Activated naive CD8-positive, alpha-beta T cell treated with anti-CD3 and anti-CD28 coated beads, Interleukin-2, amount 50 U/mL, for 24 hours (primary cell): ENCODE measurements at regions not wholly inside any gene's neighbourhood (a gene's known extent, or its start where the extent isn't known, plus 50 kb on each side); places are given as distances from the start of the nearest gene placed in this dataset.

ENCODE experiments used
- ATAC-seq: fragments of 150-1000 bp; cut with Tn5 transposase; one replicate; pipeline ENCODE4 v1.10.0; 2021
- DNase-seq: peaks from one replicate; pipeline ENCODE4 v3.0.0; 2021
- H3K27ac Mint-ChIP-seq: one replicate; pipeline ENCODE4 v1.8.0; 2021; ENCODE audit warnings: mild to moderate bottlenecking, mixed read lengths
- H3K27me3 Mint-ChIP-seq: one replicate; pipeline ENCODE4 v1.8.0; 2021; ENCODE audit warnings: mixed read lengths
- H3K36me3 Mint-ChIP-seq: one replicate; pipeline ENCODE4 v1.8.0; 2021; ENCODE audit warnings: low read depth, mixed read lengths
- H3K4me1 Mint-ChIP-seq: one replicate; pipeline ENCODE4 v1.8.0; 2021; ENCODE audit warnings: mixed read lengths
- H3K4me3 Mint-ChIP-seq: one replicate; pipeline ENCODE4 v1.8.0; 2021; ENCODE audit warnings: mild to moderate bottlenecking, moderate library complexity, mixed read lengths
- H3K9me3 Mint-ChIP-seq: one replicate; pipeline ENCODE4 v1.8.0; 2021; ENCODE audit warnings: mixed read lengths

GRCh38 chr12:23210573-23210972, 585.6 kb downstream of the ETNK1 start:
- H3K4me1 Mint-ChIP-seq, result no peaks in the 10 kb centered on the region
- no peak for ATAC-seq
- H3K36me3 Mint-ChIP-seq, result no peaks in the 10 kb centered on the region
- no peak overlapping the region for H3K4me3 Mint-ChIP-seq
- no peaks in the 10 kb centered on the region for H3K27me3 Mint-ChIP-seq
- no peak overlapping the region for H3K27ac Mint-ChIP-seq
- DNase-seq, result no peak
- peaks cover 9% of the 10 kb centered on the region for H3K9me3 Mint-ChIP-seq

DNA sequence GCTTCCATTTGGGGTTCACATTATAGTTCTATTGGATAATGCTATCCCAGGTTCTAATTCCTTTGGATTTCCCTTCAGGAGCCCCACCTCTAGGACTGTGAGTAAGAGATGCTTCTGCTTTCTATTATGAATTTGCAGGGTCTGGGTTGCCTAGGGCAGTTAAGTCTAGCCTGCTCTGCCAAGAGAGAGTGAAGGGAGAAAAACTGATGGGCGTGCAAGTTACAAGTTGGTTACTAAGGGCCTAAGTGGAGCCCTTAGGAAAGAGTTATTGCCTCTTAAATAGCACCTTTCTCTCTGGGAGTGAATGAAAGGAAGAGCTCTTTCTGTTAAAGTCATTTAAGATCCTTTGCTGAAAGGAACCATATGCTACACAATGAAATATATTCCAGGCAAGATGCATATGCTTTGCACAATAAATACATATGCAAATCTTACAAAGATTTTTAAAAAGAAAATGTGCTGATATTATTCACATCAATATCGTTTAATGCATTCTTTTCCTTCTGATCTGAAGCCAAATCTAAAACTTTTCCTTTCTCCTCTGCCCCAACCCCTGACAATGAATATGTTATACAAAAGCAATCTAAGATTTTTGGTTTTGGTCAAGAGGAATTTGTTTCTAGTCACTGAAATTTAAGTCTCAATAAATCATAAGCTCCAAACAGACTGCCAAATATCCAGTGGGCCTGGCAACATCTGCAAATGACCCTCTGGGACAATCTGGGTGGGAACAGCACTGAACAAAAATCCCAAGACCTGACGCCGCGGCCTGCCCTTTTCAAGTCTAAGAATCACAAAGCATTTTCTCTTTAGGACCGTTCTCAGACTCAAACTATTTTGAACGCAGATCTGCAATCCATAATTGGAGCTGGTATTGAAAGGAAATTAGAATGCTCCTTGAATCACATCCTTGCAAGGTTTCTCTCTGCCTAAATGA, 586.7 kb downstream of the ETNK1 start:
- Mint-ChIP-seq H3K27ac (no peak overlapping the region), H3K27me3 (no peaks in the 10 kb centered on the region), H3K4me1 (no peaks in the 10 kb centered on the region), H3K4me3 (no peak overlapping the region), H3K36me3 (no peaks in the 10 kb centered on the region), H3K9me3 (peaks cover 10% of the 10 kb centered on the region)
- DNase-seq, result no peak
- ATAC-seq, result no peak

DNA sequence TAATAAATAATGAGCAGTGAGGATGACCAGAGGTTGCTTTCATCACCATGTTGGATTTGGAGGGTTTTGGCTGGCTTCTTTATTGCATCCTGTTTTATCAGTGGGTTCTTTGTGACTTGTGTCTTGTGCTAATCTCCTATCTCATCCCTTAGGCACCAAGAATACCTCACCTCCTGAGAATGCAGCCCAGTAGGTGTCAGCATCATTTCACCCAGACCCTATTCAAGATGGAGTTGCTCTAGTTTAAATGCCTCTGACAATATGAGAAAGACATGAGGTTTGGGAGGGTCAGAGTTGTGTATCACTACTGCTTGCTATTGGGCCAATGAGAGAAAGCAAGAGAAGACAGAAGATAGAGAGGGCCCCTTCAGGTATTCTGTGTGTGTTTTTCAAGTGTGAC, 592.2 kb downstream of the ETNK1 start:
- DNase-seq (no peak), ATAC-seq (no peak)
- no peak overlapping the region for H3K4me3 Mint-ChIP-seq
- H3K27ac Mint-ChIP-seq, result no peak overlapping the region
- no peaks in the 10 kb centered on the region for H3K4me1 Mint-ChIP-seq
- H3K36me3 Mint-ChIP-seq, result no peaks in the 10 kb centered on the region
- peaks cover 10% of the 10 kb centered on the region for H3K9me3 Mint-ChIP-seq
- H3K27me3 Mint-ChIP-seq, result no peaks in the 10 kb centered on the region

DNA sequence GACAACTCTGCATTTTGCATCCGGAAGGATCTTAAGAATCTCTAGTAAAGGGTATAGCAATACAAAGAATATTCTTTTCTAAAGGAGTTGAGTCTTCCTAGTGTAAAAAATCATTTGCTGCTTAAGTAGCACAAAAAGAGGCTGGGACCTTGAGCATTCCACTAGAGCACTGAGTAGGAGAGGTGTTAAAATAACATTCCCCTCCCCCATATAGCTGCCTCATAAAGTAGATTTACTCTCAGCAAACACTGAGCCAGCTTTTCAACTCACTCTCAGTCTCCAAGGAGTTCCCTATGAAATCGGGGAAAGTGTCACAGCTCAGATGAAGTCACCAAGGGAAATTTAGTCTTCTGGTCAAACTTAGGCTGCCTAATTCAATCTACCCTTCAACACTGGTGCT, 592.7 kb downstream of the ETNK1 start:
- no peak overlapping the region for H3K27ac Mint-ChIP-seq
- no peaks in the 10 kb centered on the region for H3K27me3 Mint-ChIP-seq
- no peak overlapping the region for H3K4me3 Mint-ChIP-seq
- H3K36me3 Mint-ChIP-seq, result no peaks in the 10 kb centered on the region
- H3K4me1 Mint-ChIP-seq, result no peaks in the 10 kb centered on the region
- ATAC-seq (no peak), DNase-seq (no peak)
- H3K9me3 Mint-ChIP-seq, result peaks cover 10% of the 10 kb centered on the region

GRCh38 chr12:23221066-23221465, 596.1 kb downstream of the ETNK1 start:
- Mint-ChIP-seq H3K4me3 (no peak overlapping the region), H3K9me3 (no peaks in the 10 kb centered on the region), H3K36me3 (no peaks in the 10 kb centered on the region), H3K4me1 (no peaks in the 10 kb centered on the region), H3K27me3 (no peaks in the 10 kb centered on the region), H3K27ac (no peak overlapping the region)
- DNase-seq, result no peak
- ATAC-seq, result no peak

DNA sequence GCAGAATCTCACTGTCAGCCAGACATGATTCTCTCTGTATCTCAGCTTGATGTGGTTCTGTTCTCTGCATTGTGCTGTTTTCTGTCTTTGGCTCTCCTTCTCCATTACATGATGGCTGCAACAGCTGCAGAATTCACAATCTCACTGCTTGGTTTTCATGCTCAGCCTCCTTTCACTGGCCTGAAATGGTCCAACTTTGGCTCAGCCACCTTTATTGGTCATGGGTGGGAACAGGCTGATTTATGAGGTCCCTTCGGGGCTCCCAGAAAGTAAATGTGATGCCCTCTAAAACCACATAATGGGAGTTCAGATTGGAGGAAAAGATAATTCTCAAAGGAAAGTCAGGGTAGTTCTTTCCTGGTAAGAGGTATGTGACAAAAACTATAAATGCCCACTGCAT, 597.0 kb downstream of the ETNK1 start:
- H3K4me1 Mint-ChIP-seq, result no peaks in the 10 kb centered on the region
- no peaks in the 10 kb centered on the region for H3K36me3 Mint-ChIP-seq
- DNase-seq (no peak), ATAC-seq (no peak)
- H3K27ac Mint-ChIP-seq, result no peak overlapping the region
- H3K9me3 Mint-ChIP-seq, result no peaks in the 10 kb centered on the region
- no peaks in the 10 kb centered on the region for H3K27me3 Mint-ChIP-seq
- H3K4me3 Mint-ChIP-seq, result no peak overlapping the region

GRCh38 chr12:23222801-23223200, 597.8 kb downstream of the ETNK1 start:
- H3K27ac Mint-ChIP-seq, result no peak overlapping the region
- no peaks in the 10 kb centered on the region for H3K27me3 Mint-ChIP-seq
- H3K4me3 Mint-ChIP-seq, result no peak overlapping the region
- H3K36me3 Mint-ChIP-seq, result no peaks in the 10 kb centered on the region
- no peaks in the 10 kb centered on the region for H3K4me1 Mint-ChIP-seq
- DNase-seq, result no peak
- no peaks in the 10 kb centered on the region for H3K9me3 Mint-ChIP-seq
- ATAC-seq, result no peak

GRCh38 chr12:23228101-23228500, 603.1 kb downstream of the ETNK1 start:
- H3K9me3 Mint-ChIP-seq, result no peaks in the 10 kb centered on the region
- H3K27me3 Mint-ChIP-seq, result no peaks in the 10 kb centered on the region
- H3K27ac Mint-ChIP-seq, result no peak overlapping the region
- no peak for ATAC-seq
- H3K4me1 Mint-ChIP-seq, result no peaks in the 10 kb centered on the region
- H3K36me3 Mint-ChIP-seq, result no peaks in the 10 kb centered on the region
- no peak for DNase-seq
- H3K4me3 Mint-ChIP-seq, result no peak overlapping the region

GRCh38 chr12:23230899-23231298, 605.9 kb downstream of the ETNK1 start:
- H3K27ac Mint-ChIP-seq, result no peak overlapping the region
- DNase-seq (no peak), ATAC-seq (no peak)
- H3K4me1 Mint-ChIP-seq, result no peaks in the 10 kb centered on the region
- H3K36me3 Mint-ChIP-seq, result no peaks in the 10 kb centered on the region
- H3K9me3 Mint-ChIP-seq, result no peaks in the 10 kb centered on the region
- no peak overlapping the region for H3K4me3 Mint-ChIP-seq
- no peaks in the 10 kb centered on the region for H3K27me3 Mint-ChIP-seq

- no peak overlapping the region for H3K27ac Mint-ChIP-seq
- no peak overlapping the region for H3K4me3 Mint-ChIP-seq
- H3K27me3 Mint-ChIP-seq, result no peaks in the 10 kb centered on the region
- ATAC-seq, result no peak
- DNase-seq, result no peak
- no peaks in the 10 kb centered on the region for H3K36me3 Mint-ChIP-seq
- no peaks in the 10 kb centered on the region for H3K4me1 Mint-ChIP-seq
- H3K9me3 Mint-ChIP-seq, result no peaks in the 10 kb centered on the region
Measured at GRCh38 chr12:23236066-23236780, 611.3 kb downstream of the ETNK1 start.

GRCh38 chr12:23236811-23237210, 611.8 kb downstream of the ETNK1 start:
- no peaks in the 10 kb centered on the region for H3K27me3 Mint-ChIP-seq
- H3K36me3 Mint-ChIP-seq, result no peaks in the 10 kb centered on the region
- no peak overlapping the region for H3K4me3 Mint-ChIP-seq
- H3K4me1 Mint-ChIP-seq, result no peaks in the 10 kb centered on the region
- DNase-seq, result no peak
- ATAC-seq, result no peak
- no peak overlapping the region for H3K27ac Mint-ChIP-seq
- no peaks in the 10 kb centered on the region for H3K9me3 Mint-ChIP-seq

- H3K4me3 Mint-ChIP-seq, result no peak overlapping the region
- no peak for DNase-seq
- H3K4me1 Mint-ChIP-seq, result no peaks in the 10 kb centered on the region
- no peaks in the 10 kb centered on the region for H3K36me3 Mint-ChIP-seq
- no peaks in the 10 kb centered on the region for H3K9me3 Mint-ChIP-seq
- no peaks in the 10 kb centered on the region for H3K27me3 Mint-ChIP-seq
- H3K27ac Mint-ChIP-seq, result no peak overlapping the region
- ATAC-seq, result no peak
Measured at GRCh38 chr12:23238190-23238589, 613.2 kb downstream of the ETNK1 start.

GRCh38 chr12:23238957-23239356, 614.0 kb downstream of the ETNK1 start:
- Mint-ChIP-seq H3K9me3 (no peaks in the 10 kb centered on the region), H3K27me3 (no peaks in the 10 kb centered on the region), H3K4me3 (no peak overlapping the region), H3K4me1 (no peaks in the 10 kb centered on the region), H3K27ac (no peak overlapping the region), H3K36me3 (no peaks in the 10 kb centered on the region)
- DNase-seq, result no peak
- ATAC-seq, result no peak

- Mint-ChIP-seq H3K4me1 (no peaks in the 10 kb centered on the region), H3K27me3 (no peaks in the 10 kb centered on the region), H3K27ac (no peak overlapping the region), H3K9me3 (no peaks in the 10 kb centered on the region), H3K36me3 (no peaks in the 10 kb centered on the region), H3K4me3 (no peak overlapping the region)
- no peak for ATAC-seq
- DNase-seq, result no peak
Measured at GRCh38 chr12:23245186-23245585, 620.2 kb downstream of the ETNK1 start.

GRCh38 chr12:23253191-23253590, 628.2 kb downstream of the ETNK1 start:
- Mint-ChIP-seq H3K36me3 (no peaks in the 10 kb centered on the region), H3K9me3 (peaks cover 11% of the 10 kb centered on the region), H3K4me3 (no peak overlapping the region), H3K4me1 (no peaks in the 10 kb centered on the region), H3K27ac (no peak overlapping the region), H3K27me3 (no peaks in the 10 kb centered on the region)
- DNase-seq (no peak), ATAC-seq (no peak)
